ENCODE measurements at regions not wholly inside any gene's neighbourhood (a gene's known extent, or its start where the extent isn't known, plus 50 kb on each side); places are given as distances from the start of the nearest gene placed in this dataset.

- H3K27ac ChIP-seq, result no peak overlapping the region
- no peak overlapping the region for H3K4me3 ChIP-seq
- no peak for TF ChIP-seq CTCF (IDR thresholded peaks at IDR 0.05)
- TF ChIP-seq POLR2A (IDR thresholded peaks at IDR 0.05), result no peak
- H3K9me3 ChIP-seq, result no peaks in the 10 kb centered on the region
- H3K4me1 ChIP-seq, result no peaks in the 10 kb centered on the region
- intact Hi-C loops (cut with DNase I; ENCODE audit: low total_unique reads), result no loop called here
- H3K27me3 ChIP-seq, result no peaks in the 10 kb centered on the region
- H3K36me3 ChIP-seq, result no peaks in the 10 kb centered on the region
- no peak for DNase-seq
These were observed 298.7 kb upstream of the PTGER4 start for GRCh38 chr5:40381016-40381415.

- Histone ChIP-seq H3K36me3 (no peaks in the 10 kb centered on the region), H3K4me3 (no peak overlapping the region), H3K27ac (no peak overlapping the region), H3K4me1 (no peaks in the 10 kb centered on the region), H3K27me3 (no peaks in the 10 kb centered on the region), H3K9me3 (no peaks in the 10 kb centered on the region)
- no peak for DNase-seq
- intact Hi-C loops (cut with DNase I; ENCODE audit: low total_unique reads), result no loop called here
- no peak for TF ChIP-seq CTCF (IDR thresholded peaks at IDR 0.05)
- TF ChIP-seq POLR2A (IDR thresholded peaks at IDR 0.05), result no peak
These were observed 301.1 kb upstream of the PTGER4 start for GRCh38 chr5:40378396-40379177.

GRCh38 chr5:40376566-40376965 lies 303.1 kb upstream of the PTGER4 start:
- TF ChIP-seq CTCF (IDR thresholded peaks at IDR 0.05), result no peak
- no peak for TF ChIP-seq POLR2A (IDR thresholded peaks at IDR 0.05)
- intact Hi-C loops (cut with DNase I; ENCODE audit: low total_unique reads), result no loop called here
- Histone ChIP-seq H3K27me3 (no peaks in the 10 kb centered on the region), H3K9me3 (no peaks in the 10 kb centered on the region), H3K4me1 (no peaks in the 10 kb centered on the region), H3K36me3 (no peaks in the 10 kb centered on the region), H3K27ac (no peak overlapping the region), H3K4me3 (no peak overlapping the region)
- DNase-seq, result no peak

GRCh38 chr5:40374853-40375252 lies 304.9 kb upstream of the PTGER4 start:
- Histone ChIP-seq H3K27ac (no peak overlapping the region), H3K27me3 (no peaks in the 10 kb centered on the region), H3K36me3 (no peaks in the 10 kb centered on the region), H3K4me1 (no peaks in the 10 kb centered on the region), H3K9me3 (no peaks in the 10 kb centered on the region), H3K4me3 (no peak overlapping the region)
- no peak for TF ChIP-seq CTCF (IDR thresholded peaks at IDR 0.05)
- TF ChIP-seq POLR2A (IDR thresholded peaks at IDR 0.05), result no peak
- intact Hi-C loops (cut with DNase I; ENCODE audit: low total_unique reads), result no loop called here
- DNase-seq, result no peak

GRCh38 chr5:40368200-40368599 lies 311.5 kb upstream of the PTGER4 start:
- intact Hi-C loops (cut with DNase I; ENCODE audit: low total_unique reads), result no loop called here
- no peak for DNase-seq

More at GRCh38 chr5:40368200-40368599, 311.5 kb upstream of the PTGER4 start:
- H3K4me3 ChIP-seq, result no peak overlapping the region
- no peak overlapping the region for H3K27ac ChIP-seq
- no peaks in the 10 kb centered on the region for H3K36me3 ChIP-seq
- no peaks in the 10 kb centered on the region for H3K27me3 ChIP-seq
- H3K9me3 ChIP-seq, result no peaks in the 10 kb centered on the region
- no peaks in the 10 kb centered on the region for H3K4me1 ChIP-seq
- no peak for TF ChIP-seq POLR2A (IDR thresholded peaks at IDR 0.05)
- no peak for TF ChIP-seq CTCF (IDR thresholded peaks at IDR 0.05)

All from uterus (tissue), 3 donors.